ENCODE measurements at regions not wholly inside any gene's neighbourhood (a gene's known extent, or its start where the extent isn't known, plus 50 kb on each side); places are given as distances from the start of the nearest gene placed in this dataset.

- Histone ChIP-seq H2BK15ac (ENCODE audit: low read depth, low read length) (no peak overlapping the region), H3K4ac (ENCODE audit: low read depth, low read length) (no peak overlapping the region), H3K79me1 (ENCODE audit: low read depth in 1 of 2, low read length in 2 of 2) (no peaks in the 10 kb centered on the region), H2AK5ac (ENCODE audit: low read depth, low read length) (no peak overlapping the region), H4K5ac (ENCODE audit: low read depth, low read length) (no peak overlapping the region), H3K56ac (ENCODE audit: extremely low read depth, insufficient read depth, low read length) (no peak overlapping the region), H2AK9ac (replicated peaks; ENCODE audit: low read depth, low read length, poor library complexity) (no peak overlapping the region), H3K4me1 (ENCODE audit: control insufficient read depth, insufficient read depth, low read length) (no peaks in the 10 kb centered on the region), H3K27me3 (ENCODE audit: control insufficient read depth, insufficient read depth, low read length) (no peaks in the 10 kb centered on the region), H2AFZ (replicated peaks; ENCODE audit: low read length, poor library complexity) (no peak overlapping the region), H3K14ac (replicated peaks; ENCODE audit: low read depth, low read length) (no peak overlapping the region), H3K4me2 (ENCODE audit: low read depth, low read length) (no peak overlapping the region), H3K27ac (ENCODE audit: insufficient read depth, low read length) (no peak overlapping the region), H3K36me3 (ENCODE audit: control insufficient read depth, insufficient read depth, low read length) (no peaks in the 10 kb centered on the region), H3K9ac (ENCODE audit: low read depth, low read length) (no peak overlapping the region), H3K9me3 (ENCODE audit: control insufficient read depth, insufficient read depth, low read length) (no peaks in the 10 kb centered on the region), H3K18ac (ENCODE audit: low read depth, low read length) (no peak overlapping the region), H4K91ac (ENCODE audit: insufficient read depth, low read depth, low read length) (no peak overlapping the region), H4K8ac (ENCODE audit: low read depth in 2 of 2, low read length in 2 of 2) (no peak overlapping the region), H2BK5ac (ENCODE audit: low read depth, low read length, poor library complexity, severe bottlenecking) (no peak overlapping the region), H2BK120ac (ENCODE audit: low read depth, low read length) (no peak overlapping the region), H3K9me1 (ENCODE audit: insufficient read depth, low read length) (no peaks in the 10 kb centered on the region), H4K20me1 (ENCODE audit: insufficient read depth, low read length) (no peaks in the 10 kb centered on the region), H2BK20ac (ENCODE audit: low read depth, low read length) (no peak overlapping the region), H3K4me3 (ENCODE audit: insufficient read depth, low read depth, low read length) (no peak overlapping the region), H3K23ac (ENCODE audit: low read depth, low read length) (no peak overlapping the region)
- ChIA-PET CTCF (no interaction called here), POLR2A (ENCODE audit: unreplicated experiment) (no interaction called here)
- no peak for TF ChIP-seq RCOR1 (IDR thresholded peaks at IDR 0.05; ENCODE audit: insufficient replicate concordance, low read length)
- TF ChIP-seq ELK1 (IDR thresholded peaks at IDR 0.05; ENCODE audit: borderline replicate concordance, low read depth, low read length) = no peak
- TF ChIP-seq SMC3 (IDR thresholded peaks at IDR 0.05; ENCODE audit: low read depth, low read length) = no peak
- TF ChIP-seq RFX5 (IDR thresholded peaks at IDR 0.05; ENCODE audit: low read depth, low read length) = no peak
- no peak for TF ChIP-seq BHLHE40 (IDR thresholded peaks at IDR 0.05; ENCODE audit: low read depth, low read length)
- TF ChIP-seq CHD1 (IDR thresholded peaks at IDR 0.05; ENCODE audit: low read depth, low read length) = no peak
- no peak for TF ChIP-seq RAD21 (IDR thresholded peaks at IDR 0.05; ENCODE audit: low read length)
- TF ChIP-seq POLR2A (IDR thresholded peaks at IDR 0.05; ENCODE audit: low read depth, low read length) = no peak
- no peak for TF ChIP-seq NFE2L2 (IDR thresholded peaks at IDR 0.05; ENCODE audit: low read depth, low read length)
- no peak for TF ChIP-seq FOS (IDR thresholded peaks at IDR 0.05; ENCODE audit: low read depth, low read length)
- TF ChIP-seq USF2 (IDR thresholded peaks at IDR 0.05; ENCODE audit: low read depth, low read length) = no peak
- TF ChIP-seq MXI1 (IDR thresholded peaks at IDR 0.05; ENCODE audit: borderline replicate concordance, low read depth, low read length) = no peak
- TF ChIP-seq MAFK (IDR thresholded peaks at IDR 0.05; ENCODE audit: low read depth, low read length) = no peak
- intact Hi-C loops (cut with micrococcal nuclease) (no loop called here), in situ Hi-C loops (cut with MboI; ENCODE audit: low sequenced_read_pairs) (no loop called here), dilution Hi-C loops (cut with HindIII; ENCODE audit: low sequenced_read_pairs, unreplicated experiment) (no loop called here)
- ATAC-seq (ENCODE audit: low read depth) (no peak), DNase-seq (no peak)
- no TSS peak for BruUV-seq (replicated peaks)
These were observed 374.9 kb upstream of the JAG1 start for GRCh38 chr20:11048739-11049138.
